HG03575 (cell line): ENCODE measurements at regions not wholly inside any gene's neighbourhood (a gene's known extent, or its start where the extent isn't known, plus 50 kb on each side); places are given as distances from the start of the nearest gene placed in this dataset.
"Not testable (repeated sequence)": the region's sequence is repeated elsewhere in the genome, so short reads cannot be mapped to it uniquely, and the experiment has no call there.

Experiments
- ATAC-seq: cut with Tn5 transposase; IDR thresholded peaks from one replicate; pipeline ENCODE4 v1.9.1; 2021; ENCODE audit not compliant: unreplicated experiment, insufficient number of reproducible peaks, low FRiP score; ENCODE audit errors: extremely low read depth

GRCh38 chr5:1618296-1618865 lies 94.6 kb upstream of the LPCAT1 start:
- ATAC-seq: not testable (repeated sequence)

GRCh38 chr5:1617236-1617755 lies 93.5 kb upstream of the LPCAT1 start:
- not testable (repeated sequence) for ATAC-seq

GRCh38 chr5:1613515-1613914 lies 89.8 kb upstream of the LPCAT1 start:
- ATAC-seq: not testable (repeated sequence)

- not testable (repeated sequence) for ATAC-seq
These were observed 86.8 kb upstream of the LPCAT1 start for GRCh38 chr5:1610526-1610925.

- not testable (repeated sequence) for ATAC-seq
These were observed 85.4 kb upstream of the LPCAT1 start for GRCh38 chr5:1609111-1609510.

- ATAC-seq: not testable (repeated sequence)
These were observed 84.6 kb upstream of the LPCAT1 start for GRCh38 chr5:1608336-1608735.

GRCh38 chr5:1606951-1607350 lies 83.2 kb upstream of the LPCAT1 start:
- not testable (repeated sequence) for ATAC-seq

GRCh38 chr5:1603916-1604315 lies 80.2 kb upstream of the LPCAT1 start:
- not testable (repeated sequence) for ATAC-seq

GRCh38 chr5:1601565-1601964 lies 77.8 kb upstream of the LPCAT1 start:
- not testable (repeated sequence) for ATAC-seq

GRCh38 chr5:1598950-1599737 lies 75.4 kb upstream of the LPCAT1 start:
- not testable (repeated sequence) for ATAC-seq

- not testable (repeated sequence) for ATAC-seq
These were observed 73.3 kb upstream of the LPCAT1 start for GRCh38 chr5:1597093-1597473.

GRCh38 chr5:1596462-1597092 lies 72.8 kb upstream of the LPCAT1 start:
- ATAC-seq: not testable (repeated sequence)

GRCh38 chr5:1594357-1595106 lies 70.8 kb upstream of the LPCAT1 start:
- no peak for ATAC-seq

GRCh38 chr5:1593903-1594356 lies 70.2 kb upstream of the LPCAT1 start:
- ATAC-seq: no peak

- ATAC-seq: not testable (repeated sequence)
These were observed 64.4 kb upstream of the LPCAT1 start for GRCh38 chr5:1588071-1588694.

GRCh38 chr5:1583081-1583875 lies 59.5 kb upstream of the LPCAT1 start:
- not testable (repeated sequence) for ATAC-seq

GRCh38 chr5:1579389-1579788 lies 55.6 kb upstream of the LPCAT1 start:
- ATAC-seq: not testable (repeated sequence)

GRCh38 chr5:1576851-1577250 lies 53.1 kb upstream of the LPCAT1 start:
- not testable (repeated sequence) for ATAC-seq
